Hepatocyte (in vitro differentiated cells): ENCODE measurements at regions not wholly inside any gene's neighbourhood (a gene's known extent, or its start where the extent isn't known, plus 50 kb on each side); places are given as distances from the start of the nearest gene placed in this dataset.

ENCODE experiments used
- EZH2 ChIP-seq: fragments of 200-600 bp; sonication (generic); IDR thresholded peaks from 2 replicates; pipeline ENCODE4 v1.6.1; 2016; ENCODE audit warnings: antibody characterized with exemption, mild to moderate bottlenecking, borderline replicate concordance
- EZH2phosphoT487 ChIP-seq: fragments of 200-600 bp; sonication (generic); IDR thresholded peaks from one replicate; pipeline ENCODE4 v1.6.1; 2018; ENCODE audit warnings: antibody characterized with exemption, mild to moderate bottlenecking, low read depth, moderate library complexity; ENCODE audit not compliant: unreplicated experiment, severe bottlenecking
- TF ChIP-seq, protein P1 (sequence below): fragments of 200-600 bp; sonication (generic); IDR thresholded peaks from 2 replicates; pipeline ENCODE4 v1.5.1; 2016; ENCODE audit warnings: antibody characterized with exemption, mild to moderate bottlenecking; ENCODE audit not compliant: poor library complexity

DNA sequence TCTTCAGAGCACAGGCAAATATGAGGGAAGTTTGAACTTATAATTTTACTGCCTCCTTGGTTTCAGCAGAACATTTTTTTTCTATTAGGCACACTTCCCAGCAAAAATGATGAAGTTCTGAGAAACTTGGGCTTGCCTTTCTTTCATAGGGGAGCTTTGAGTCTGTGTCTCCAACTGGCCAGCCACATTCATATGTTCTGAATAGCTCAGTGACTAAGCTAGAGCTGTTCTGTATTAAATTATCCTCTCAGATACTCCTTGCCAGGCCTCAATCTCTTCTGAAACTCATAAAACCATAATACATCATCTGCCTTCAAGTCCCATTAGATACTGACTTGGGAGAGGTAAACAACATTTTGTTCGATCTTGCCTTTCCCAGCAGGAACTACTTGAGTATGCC lies 476.5 kb downstream of the GPAM start:
- no peak for TF ChIP-seq EZH2
- TF ChIP-seq, protein P1, sequence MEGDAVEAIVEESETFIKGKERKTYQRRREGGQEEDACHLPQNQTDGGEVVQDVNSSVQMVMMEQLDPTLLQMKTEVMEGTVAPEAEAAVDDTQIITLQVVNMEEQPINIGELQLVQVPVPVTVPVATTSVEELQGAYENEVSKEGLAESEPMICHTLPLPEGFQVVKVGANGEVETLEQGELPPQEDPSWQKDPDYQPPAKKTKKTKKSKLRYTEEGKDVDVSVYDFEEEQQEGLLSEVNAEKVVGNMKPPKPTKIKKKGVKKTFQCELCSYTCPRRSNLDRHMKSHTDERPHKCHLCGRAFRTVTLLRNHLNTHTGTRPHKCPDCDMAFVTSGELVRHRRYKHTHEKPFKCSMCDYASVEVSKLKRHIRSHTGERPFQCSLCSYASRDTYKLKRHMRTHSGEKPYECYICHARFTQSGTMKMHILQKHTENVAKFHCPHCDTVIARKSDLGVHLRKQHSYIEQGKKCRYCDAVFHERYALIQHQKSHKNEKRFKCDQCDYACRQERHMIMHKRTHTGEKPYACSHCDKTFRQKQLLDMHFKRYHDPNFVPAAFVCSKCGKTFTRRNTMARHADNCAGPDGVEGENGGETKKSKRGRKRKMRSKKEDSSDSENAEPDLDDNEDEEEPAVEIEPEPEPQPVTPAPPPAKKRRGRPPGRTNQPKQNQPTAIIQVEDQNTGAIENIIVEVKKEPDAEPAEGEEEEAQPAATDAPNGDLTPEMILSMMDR, result no peak
- no peak for TF ChIP-seq EZH2phosphoT487
